AG09309 (cell line): ENCODE measurements at regions not wholly inside any gene's neighbourhood (a gene's known extent, or its start where the extent isn't known, plus 50 kb on each side); places are given as distances from the start of the nearest gene placed in this dataset.

Experiments used
- DNase-seq: peaks from one replicate; pipeline ENCODE4 v3.0.0-alpha.2; 2010; ENCODE audit warnings: low read depth
- H3K4me3 ChIP-seq: 2 replicates; pipeline ENCODE4 v1.5.1; 2011; ENCODE audit warnings: mild to moderate bottlenecking, low read depth, low read length, moderate library complexity; ENCODE audit not compliant: control insufficient read depth
- TF ChIP-seq, protein P1 (sequence below): IDR thresholded peaks from 2 replicates; pipeline ENCODE4 v1.5.1; 2011; ENCODE audit warnings: mild to moderate bottlenecking, low read depth, low read length, inconsistent platforms; ENCODE audit not compliant: insufficient read depth, control insufficient read depth; ENCODE audit errors: missing control alignments

DNA sequence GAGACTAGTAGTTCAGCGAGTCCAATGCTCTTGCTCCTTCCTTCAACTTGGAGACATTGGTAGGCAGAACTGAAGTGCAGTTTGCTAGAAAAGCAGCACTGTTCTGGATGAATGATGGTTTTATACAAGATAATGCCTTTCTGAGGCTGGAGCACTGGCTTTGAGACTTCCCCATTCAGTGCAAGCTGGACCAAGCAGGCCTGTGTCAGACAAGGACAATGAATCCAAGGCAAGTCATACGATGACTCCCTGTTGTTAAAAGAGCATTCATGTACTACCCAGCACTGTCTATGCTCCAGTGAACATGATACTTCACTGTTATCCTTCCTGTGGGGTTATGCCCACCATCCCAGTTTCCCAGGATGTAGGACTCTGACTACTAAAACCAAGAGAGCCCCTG is 242.3 kb upstream of the RAG2 start:
- TF ChIP-seq, protein P1, sequence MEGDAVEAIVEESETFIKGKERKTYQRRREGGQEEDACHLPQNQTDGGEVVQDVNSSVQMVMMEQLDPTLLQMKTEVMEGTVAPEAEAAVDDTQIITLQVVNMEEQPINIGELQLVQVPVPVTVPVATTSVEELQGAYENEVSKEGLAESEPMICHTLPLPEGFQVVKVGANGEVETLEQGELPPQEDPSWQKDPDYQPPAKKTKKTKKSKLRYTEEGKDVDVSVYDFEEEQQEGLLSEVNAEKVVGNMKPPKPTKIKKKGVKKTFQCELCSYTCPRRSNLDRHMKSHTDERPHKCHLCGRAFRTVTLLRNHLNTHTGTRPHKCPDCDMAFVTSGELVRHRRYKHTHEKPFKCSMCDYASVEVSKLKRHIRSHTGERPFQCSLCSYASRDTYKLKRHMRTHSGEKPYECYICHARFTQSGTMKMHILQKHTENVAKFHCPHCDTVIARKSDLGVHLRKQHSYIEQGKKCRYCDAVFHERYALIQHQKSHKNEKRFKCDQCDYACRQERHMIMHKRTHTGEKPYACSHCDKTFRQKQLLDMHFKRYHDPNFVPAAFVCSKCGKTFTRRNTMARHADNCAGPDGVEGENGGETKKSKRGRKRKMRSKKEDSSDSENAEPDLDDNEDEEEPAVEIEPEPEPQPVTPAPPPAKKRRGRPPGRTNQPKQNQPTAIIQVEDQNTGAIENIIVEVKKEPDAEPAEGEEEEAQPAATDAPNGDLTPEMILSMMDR: no peak
- H3K4me3 ChIP-seq: no peak overlapping the region
- DNase-seq: no peak

DNA sequence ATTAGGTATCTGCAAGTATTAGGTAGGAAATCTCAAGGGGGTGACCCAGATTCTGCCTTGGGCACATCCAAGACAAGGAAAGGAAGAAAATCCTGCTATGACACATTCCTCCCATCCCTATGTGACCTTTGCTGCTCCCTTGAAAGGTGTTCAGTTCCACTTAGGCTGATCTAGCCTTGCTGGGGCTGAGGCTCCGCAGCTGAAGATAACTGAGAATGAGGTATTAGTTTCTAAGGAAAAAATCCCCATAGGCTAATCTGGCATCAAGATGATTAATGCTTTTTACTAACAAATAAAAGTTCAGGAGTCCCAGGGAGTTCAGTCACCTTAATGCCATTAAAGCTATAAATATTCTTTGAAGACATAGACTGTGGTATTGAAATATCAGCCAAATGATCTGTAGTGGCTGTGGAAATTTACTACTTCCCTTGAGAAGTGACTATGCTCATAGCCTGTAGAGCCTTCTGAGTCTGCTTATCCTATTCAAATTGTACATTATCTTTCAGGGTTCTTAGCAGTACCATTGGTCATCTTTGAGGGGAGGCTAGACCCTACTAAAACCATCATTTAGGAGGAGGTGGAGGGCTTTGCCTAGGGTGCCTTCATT is 239.9 kb upstream of the RAG2 start:
- TF ChIP-seq, protein P1: no peak
- H3K4me3 ChIP-seq: no peak overlapping the region
- DNase-seq: no peak

DNA sequence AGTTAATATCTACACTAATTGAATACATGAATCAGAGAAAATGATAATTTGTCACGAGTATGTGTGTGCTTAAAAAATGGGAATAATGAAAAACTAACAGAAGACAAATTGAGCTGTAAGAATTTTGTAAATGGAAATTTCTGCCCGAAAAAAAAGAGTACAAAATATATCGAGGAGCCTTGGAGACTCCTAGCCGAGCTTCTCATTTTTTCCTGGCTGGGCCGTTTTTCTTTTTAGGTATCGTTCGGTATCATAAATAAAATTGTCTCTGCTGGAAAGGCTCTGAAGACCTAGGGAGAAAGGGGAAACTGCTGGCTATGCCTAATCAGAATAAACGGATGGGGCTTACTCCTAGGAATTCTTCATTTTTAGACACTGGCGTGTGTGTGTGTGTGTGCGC is 227.2 kb upstream of the RAG2 start:
- TF ChIP-seq, protein P1: no peak
- no peak overlapping the region for H3K4me3 ChIP-seq
- DNase-seq: no peak

DNA sequence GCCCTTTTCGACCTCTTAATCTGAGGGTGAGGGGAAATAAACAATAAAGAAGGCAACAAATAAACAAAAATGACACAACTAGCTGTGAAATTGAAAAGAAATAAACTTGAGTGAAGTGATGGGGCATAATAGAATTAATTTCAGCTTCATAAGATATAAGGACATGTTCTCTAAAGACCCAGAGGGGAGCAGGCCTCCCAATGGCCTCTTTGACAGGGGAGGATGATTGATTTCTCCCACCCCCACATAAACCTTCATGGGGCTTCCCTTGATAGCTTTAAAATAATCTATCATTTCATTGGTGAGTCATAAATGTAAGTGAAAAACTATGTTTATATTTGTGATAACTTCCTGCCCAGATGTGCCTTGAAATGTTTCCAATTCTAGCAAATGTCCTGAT is 226.3 kb upstream of the RAG2 start:
- TF ChIP-seq, protein P1: no peak
- DNase-seq: no peak
- no peak overlapping the region for H3K4me3 ChIP-seq

DNA sequence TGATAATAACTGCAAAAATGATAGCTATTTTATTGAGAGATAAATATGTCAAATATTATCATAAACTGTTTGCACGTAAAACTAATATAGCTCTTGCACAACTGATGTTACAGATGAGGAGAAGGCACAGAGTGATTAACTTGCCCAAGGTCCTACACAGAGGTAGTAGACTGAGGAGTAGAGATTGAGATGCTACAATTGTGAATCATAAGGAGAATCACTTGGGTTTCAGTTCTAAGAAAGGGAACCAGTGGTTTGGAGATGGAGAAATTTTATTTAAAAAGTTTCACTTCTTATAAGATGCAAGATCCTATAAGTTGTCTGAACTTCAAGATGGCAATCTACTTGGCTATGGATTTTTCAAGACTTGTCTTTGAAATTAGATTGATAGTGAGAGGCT is 224.8 kb upstream of the RAG2 start:
- no peak overlapping the region for H3K4me3 ChIP-seq
- TF ChIP-seq, protein P1: no peak
- DNase-seq: no peak

DNA sequence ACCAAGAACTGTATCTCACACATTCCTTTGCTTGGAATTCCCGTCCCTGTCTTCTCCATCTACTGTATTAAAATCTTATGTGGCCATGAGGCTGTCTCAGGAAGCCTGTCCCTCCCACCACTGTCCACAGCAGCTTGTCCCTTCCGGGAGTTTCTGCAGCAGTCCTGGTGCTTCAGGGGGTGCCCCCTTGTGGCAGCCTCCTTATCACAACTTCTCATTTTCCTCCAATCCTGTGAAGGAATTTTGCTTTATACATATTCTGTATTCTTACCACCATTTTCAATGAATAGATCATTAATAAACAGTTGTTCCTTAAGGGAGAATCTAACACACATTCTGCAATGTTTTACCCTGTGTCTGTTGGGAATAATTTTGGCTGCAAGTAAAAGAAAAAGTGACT is 220.4 kb upstream of the RAG2 start:
- H3K4me3 ChIP-seq: no peak overlapping the region
- no peak for DNase-seq
- TF ChIP-seq, protein P1: no peak
